OCI-LY1 (cell line): ENCODE measurements at regions not wholly inside any gene's neighbourhood (a gene's known extent, or its start where the extent isn't known, plus 50 kb on each side); places are given as distances from the start of the nearest gene placed in this dataset.

ENCODE experiments used
- CTCF ChIP-seq: fragments of 200-600 bp; sonication (generic), shearing (Covaris generic); IDR thresholded peaks from 2 replicates; pipeline ENCODE4 v1.5.1; 2017; ENCODE audit warnings: mild to moderate bottlenecking, antibody characterized with exemption, low read length, moderate library complexity, mixed read lengths
- EZH2 ChIP-seq: fragments of 200-600 bp; sonication (generic), shearing (Covaris generic); IDR thresholded peaks from 2 replicates; pipeline ENCODE4 v1.8.0; 2017; ENCODE audit warnings: borderline replicate concordance, mixed run types, mild to moderate bottlenecking, antibody characterized with exemption, low read length, moderate library complexity, mixed read lengths

GRCh38 chr22:45082795-45083194 lies 73.0 kb upstream of the PHF21B start:
- TF ChIP-seq CTCF (peak; percentile 43; the same call in 1 of the 2 replicates), EZH2 (no peak)
